ENCODE measurements at regions not wholly inside any gene's neighbourhood (a gene's known extent, or its start where the extent isn't known, plus 50 kb on each side); places are given as distances from the start of the nearest gene placed in this dataset.

- DNase-seq (ENCODE audit: low spot score): no peak
Measured at GRCh38 chr1:55610203-55610602, 395.0 kb upstream of the USP24 start.

- no peak for DNase-seq (ENCODE audit: low spot score)
Measured at GRCh38 chr1:55609630-55610029, 394.5 kb upstream of the USP24 start.

DNA sequence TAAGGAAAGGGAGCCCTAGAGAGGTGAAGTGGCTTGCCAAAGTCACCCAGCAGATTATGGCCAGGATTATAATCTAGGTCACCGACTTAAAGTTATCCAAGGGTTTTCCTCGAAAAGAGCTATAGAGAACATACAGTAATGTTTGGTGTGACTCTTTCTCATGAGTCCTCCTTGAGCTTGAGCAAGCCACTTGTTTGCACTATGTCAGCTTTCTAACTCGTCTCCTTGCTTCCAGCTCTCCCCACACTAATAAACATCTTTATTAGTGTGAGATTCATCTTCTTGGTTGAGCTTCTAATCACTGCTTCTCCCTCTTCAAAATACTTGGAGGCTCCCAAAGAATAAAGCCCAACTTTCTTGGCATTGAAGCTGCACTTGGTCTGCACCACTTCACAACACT, 390.0 kb upstream of the USP24 start:
- no peak for DNase-seq (ENCODE audit: low spot score)

GRCh38 chr1:55604749-55605148, 389.6 kb upstream of the USP24 start:
- no peak for DNase-seq (ENCODE audit: low spot score)

DNA sequence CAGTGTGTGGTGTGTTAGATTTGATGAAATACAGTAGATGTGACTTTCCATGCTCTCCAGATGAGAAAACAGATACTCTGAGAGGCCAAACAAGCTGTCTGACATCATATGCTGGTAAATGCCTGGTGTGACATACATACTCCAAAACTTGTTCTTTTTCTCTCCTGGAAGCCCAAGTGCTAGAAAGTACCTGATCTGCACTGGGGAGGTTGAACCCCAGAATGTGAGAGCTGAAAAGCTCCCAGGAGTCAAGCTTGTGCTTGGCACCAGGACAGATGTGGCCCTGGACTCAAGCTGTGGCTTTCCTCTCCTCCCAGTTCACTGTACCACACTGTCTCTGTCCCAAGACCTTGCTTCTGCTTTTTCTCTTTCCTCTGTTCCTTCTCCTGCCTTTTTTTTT, 389.0 kb upstream of the USP24 start:
- no peak for DNase-seq (ENCODE audit: low spot score)

GRCh38 chr1:55600242-55600641, 385.1 kb upstream of the USP24 start:
- no peak for DNase-seq (ENCODE audit: low spot score)

DNA sequence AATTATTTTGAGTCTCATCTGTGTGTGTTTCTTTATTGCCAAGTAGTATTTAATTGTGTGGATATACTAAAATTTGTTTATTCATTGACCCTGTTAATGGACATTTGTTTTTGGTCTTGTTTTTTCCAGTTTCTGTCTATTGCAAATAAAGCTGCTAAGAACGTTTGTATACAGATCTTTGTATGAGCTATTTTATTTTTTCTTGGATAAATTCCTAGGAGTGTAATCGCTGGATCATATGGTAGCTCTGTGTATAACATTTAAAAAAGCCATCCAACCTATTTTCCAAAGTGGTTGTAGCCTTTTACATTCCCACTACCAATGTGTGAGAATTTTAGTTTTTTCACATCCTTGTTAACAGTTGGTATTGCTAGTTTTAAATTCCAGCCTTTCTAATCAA, 382.7 kb upstream of the USP24 start:
- no peak for DNase-seq (ENCODE audit: low spot score)

- DNase-seq (ENCODE audit: low spot score): no peak
Measured at GRCh38 chr1:55594701-55595100, 379.5 kb upstream of the USP24 start.

- DNase-seq (ENCODE audit: low spot score): no peak
Measured at GRCh38 chr1:55593298-55593697, 378.1 kb upstream of the USP24 start.

- no peak for DNase-seq (ENCODE audit: low spot score)
Measured at GRCh38 chr1:55592122-55592521, 377.0 kb upstream of the USP24 start.

- no peak for DNase-seq (ENCODE audit: low spot score)
Measured at GRCh38 chr1:55589671-55590297, 374.6 kb upstream of the USP24 start.

- DNase-seq (ENCODE audit: low spot score): no peak
Measured at GRCh38 chr1:55588309-55588708, 373.1 kb upstream of the USP24 start.

DNA sequence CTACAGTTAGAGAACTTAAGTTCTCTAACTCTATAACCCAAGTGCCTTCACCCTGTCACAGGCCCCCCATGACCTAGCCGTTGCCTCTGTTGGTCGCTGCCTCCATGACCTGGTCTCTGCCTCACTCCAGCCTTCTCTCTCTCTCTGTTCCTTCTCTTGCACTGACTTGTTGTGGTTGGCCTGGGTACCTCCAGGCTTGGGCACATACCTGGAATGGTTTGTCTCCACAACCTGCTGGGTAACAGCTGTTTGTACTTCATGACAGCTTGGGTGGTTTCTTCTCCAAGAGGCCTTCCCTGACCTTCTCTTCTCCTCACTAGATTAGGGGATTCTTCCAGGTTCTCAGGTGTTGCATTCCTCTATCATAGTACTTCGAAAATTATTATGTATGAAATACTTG, 371.6 kb upstream of the USP24 start:
- DNase-seq (ENCODE audit: low spot score): no peak

- DNase-seq (ENCODE audit: low spot score): no peak
Measured at GRCh38 chr1:55585402-55585792, 370.2 kb upstream of the USP24 start.

DNA sequence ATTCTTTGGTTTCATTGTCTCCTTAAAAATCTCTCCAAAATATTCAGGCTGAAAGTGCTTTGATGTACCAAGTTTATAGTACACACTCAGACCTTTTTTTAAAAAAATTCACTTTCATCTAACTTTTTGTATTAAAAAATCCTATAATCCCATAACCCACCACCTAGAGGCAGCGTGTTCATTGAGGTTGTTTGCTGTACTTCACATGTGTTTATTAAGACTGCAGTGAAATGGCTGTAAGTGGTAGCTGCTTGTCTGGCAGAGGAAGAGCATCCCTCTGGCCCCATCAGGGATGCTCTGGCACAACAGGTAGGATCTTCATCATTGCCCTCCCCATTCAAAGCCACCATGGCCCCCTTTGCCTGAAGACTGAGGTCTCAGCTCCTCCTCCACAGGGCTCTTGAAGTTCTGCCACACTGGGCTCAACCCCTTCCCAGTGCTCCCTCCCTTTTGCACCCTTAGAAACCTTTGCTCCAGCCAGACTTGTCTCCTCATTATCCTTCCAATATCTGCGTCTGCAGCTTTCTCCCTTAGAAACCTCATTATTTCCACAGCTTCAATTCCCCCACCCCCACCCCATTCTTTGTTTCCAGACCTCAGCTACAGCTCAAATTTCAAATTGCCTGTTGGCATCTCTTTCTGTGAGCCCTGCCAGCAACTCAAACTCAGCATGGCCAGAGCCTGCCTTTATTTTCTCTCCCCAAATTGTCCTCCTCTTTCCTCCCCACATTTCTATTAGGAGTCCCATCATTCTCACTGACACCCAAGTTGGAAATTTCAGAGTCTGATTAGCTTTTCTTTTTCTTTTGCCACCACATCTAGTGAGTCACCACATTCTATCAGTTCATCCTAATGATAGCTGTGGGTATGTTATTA, 369.6 kb upstream of the USP24 start:
- no peak for DNase-seq (ENCODE audit: low spot score)

DNA sequence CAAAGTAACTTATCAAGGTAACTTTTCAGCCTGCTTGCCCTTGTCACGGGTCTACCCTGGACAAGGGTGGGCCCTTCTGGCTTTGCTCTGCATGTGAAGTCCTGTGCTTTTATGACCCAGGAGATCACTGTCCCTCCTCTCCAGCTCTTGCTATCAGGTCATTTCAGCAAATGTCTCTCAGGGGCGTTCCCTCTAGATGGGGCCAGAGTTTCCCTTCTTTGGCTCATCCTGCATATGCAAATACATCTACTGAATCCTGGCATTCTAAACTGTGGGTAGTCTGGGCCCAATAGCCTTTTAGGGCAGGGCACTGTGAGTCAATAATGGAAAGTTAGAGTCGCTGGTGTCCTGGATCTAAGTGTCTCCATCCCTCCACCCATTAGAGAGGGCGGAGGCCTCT, 366.9 kb upstream of the USP24 start:
- no peak for DNase-seq (ENCODE audit: low spot score)

- peak; percentile 15 for DNase-seq (ENCODE audit: low spot score)
Measured at GRCh38 chr1:55580845-55581332, 365.7 kb upstream of the USP24 start.

GRCh38 chr1:55579332-55580001, 364.3 kb upstream of the USP24 start:
- no peak for DNase-seq (ENCODE audit: low spot score)

DNA sequence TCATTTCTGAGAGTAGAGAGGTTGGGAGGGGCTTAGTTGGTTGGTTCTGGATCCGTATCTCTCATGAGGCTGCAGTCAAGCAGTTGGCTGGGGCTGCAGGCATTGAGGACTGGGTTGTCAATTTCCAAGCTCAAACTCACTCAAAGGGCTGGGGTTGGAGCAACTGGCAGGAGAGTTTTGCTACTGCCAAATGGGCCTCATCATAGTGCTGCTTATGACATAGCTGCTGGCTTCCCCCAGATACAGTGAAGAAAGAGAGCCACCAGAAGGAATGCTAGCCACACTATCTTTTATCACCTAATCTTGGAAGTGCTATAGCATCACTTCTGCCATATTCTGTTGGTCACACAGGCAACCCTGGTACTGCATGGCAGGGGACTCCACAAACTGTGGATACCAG, 363.5 kb upstream of the USP24 start:
- no peak for DNase-seq (ENCODE audit: low spot score)

DNA sequence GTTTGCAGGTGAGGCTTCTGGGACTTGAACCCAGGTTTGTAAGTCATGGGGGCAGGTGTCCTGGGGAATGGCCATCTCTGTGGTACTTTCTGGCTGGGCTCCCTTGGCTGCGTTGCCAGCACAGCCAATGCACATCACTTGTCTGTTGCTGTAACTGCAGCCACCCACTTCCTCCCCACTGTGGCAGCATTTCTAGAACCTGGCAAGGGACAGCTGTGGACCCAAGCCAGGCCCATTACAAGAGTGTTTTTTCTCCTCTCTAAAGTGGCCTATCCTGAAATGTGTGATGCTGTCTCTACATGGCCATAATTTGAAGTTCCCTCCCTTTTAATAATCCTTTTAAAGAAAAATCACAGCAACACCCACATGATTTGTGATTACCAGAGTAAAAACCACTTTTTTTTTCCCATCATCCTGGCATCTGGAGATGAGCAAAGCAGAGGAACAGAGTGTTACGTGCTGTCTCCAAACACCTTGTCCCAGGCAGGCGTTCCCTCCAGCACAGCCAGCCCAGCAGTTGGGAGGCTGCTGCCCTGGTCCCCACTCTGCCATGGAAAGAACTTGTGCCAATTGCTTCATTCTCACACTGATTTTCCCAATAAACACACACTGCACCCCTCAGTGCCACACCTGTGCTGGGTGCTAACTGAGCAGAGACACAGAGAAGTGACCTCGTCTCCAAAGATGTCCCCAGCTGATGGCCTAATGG, 360.6 kb upstream of the USP24 start:
- DNase-seq (ENCODE audit: low spot score): no peak

- no peak for DNase-seq (ENCODE audit: low spot score)
Measured at GRCh38 chr1:55574691-55575225, 359.6 kb upstream of the USP24 start.

Data from SW480 (cell line).